ENCODE measurements at regions not wholly inside any gene's neighbourhood (a gene's known extent, or its start where the extent isn't known, plus 50 kb on each side); places are given as distances from the start of the nearest gene placed in this dataset.

GRCh38 chr11:45035413-45035812 is 84.7 kb upstream of the TP53I11 start:
- TF ChIP-seq TAF1 (IDR thresholded peaks at IDR 0.05; ENCODE audit: low read depth): no peak
- no peak for TF ChIP-seq EP300 (IDR thresholded peaks at IDR 0.05; ENCODE audit: borderline replicate concordance)
- TF ChIP-seq CEBPB (IDR thresholded peaks at IDR 0.05): no peak

Data from Ishikawa (cell line).